ENCODE measurements at regions not wholly inside any gene's neighbourhood (a gene's known extent, or its start where the extent isn't known, plus 50 kb on each side); places are given as distances from the start of the nearest gene placed in this dataset.

GRCh38 chr3:34005886-34006285 lies 207.5 kb downstream of the PDCD6IP start:
- TF ChIP-seq CTCF (conservative IDR thresholded peaks at IDR 0.05), result no peak
- no peaks in the 10 kb centered on the region for H3K36me3 Mint-ChIP-seq
- DNase-seq (ENCODE audit: extremely low spot score, unreplicated experiment), result no peak
- no peaks in the 10 kb centered on the region for H3K9me3 Mint-ChIP-seq
- H3K4me1 Mint-ChIP-seq (ENCODE audit: unreplicated experiment), result peaks cover 12% of the 10 kb centered on the region
- H3K4me3 Mint-ChIP-seq, result no peak overlapping the region
- H3K27ac Mint-ChIP-seq, result no peak overlapping the region
- no peaks in the 10 kb centered on the region for H3K27me3 Mint-ChIP-seq

GRCh38 chr3:34008191-34008590 lies 209.8 kb downstream of the PDCD6IP start:
- no peak for TF ChIP-seq CTCF (conservative IDR thresholded peaks at IDR 0.05)
- H3K4me3 Mint-ChIP-seq, result no peak overlapping the region
- H3K36me3 Mint-ChIP-seq, result no peaks in the 10 kb centered on the region
- peaks cover 16% of the 10 kb centered on the region for H3K4me1 Mint-ChIP-seq (ENCODE audit: unreplicated experiment)
- no peaks in the 10 kb centered on the region for H3K9me3 Mint-ChIP-seq
- H3K27me3 Mint-ChIP-seq, result no peaks in the 10 kb centered on the region
- no peak overlapping the region for H3K27ac Mint-ChIP-seq
- DNase-seq (ENCODE audit: extremely low spot score, unreplicated experiment), result no peak

- no peak for TF ChIP-seq CTCF (conservative IDR thresholded peaks at IDR 0.05)
- DNase-seq (ENCODE audit: extremely low spot score, unreplicated experiment), result no peak
- Mint-ChIP-seq H3K4me3 (no peak overlapping the region), H3K36me3 (no peaks in the 10 kb centered on the region), H3K9me3 (no peaks in the 10 kb centered on the region), H3K4me1 (ENCODE audit: unreplicated experiment) (peaks cover 16% of the 10 kb centered on the region), H3K27me3 (no peaks in the 10 kb centered on the region), H3K27ac (no peak overlapping the region)
These were observed 210.7 kb downstream of the PDCD6IP start for GRCh38 chr3:34008836-34009809.

GRCh38 chr3:34011171-34012101 lies 213.0 kb downstream of the PDCD6IP start:
- Mint-ChIP-seq H3K36me3 (no peaks in the 10 kb centered on the region), H3K4me1 (ENCODE audit: unreplicated experiment) (peaks cover 14% of the 10 kb centered on the region), H3K27ac (no peak overlapping the region), H3K9me3 (no peaks in the 10 kb centered on the region), H3K4me3 (no peak overlapping the region), H3K27me3 (no peaks in the 10 kb centered on the region)
- no peak for DNase-seq (ENCODE audit: extremely low spot score, unreplicated experiment)
- TF ChIP-seq CTCF (conservative IDR thresholded peaks at IDR 0.05), result no peak

- H3K27me3 Mint-ChIP-seq, result no peaks in the 10 kb centered on the region
- H3K9me3 Mint-ChIP-seq, result no peaks in the 10 kb centered on the region
- no peak for DNase-seq (ENCODE audit: extremely low spot score, unreplicated experiment)
- H3K27ac Mint-ChIP-seq, result no peak overlapping the region
- no peaks in the 10 kb centered on the region for H3K36me3 Mint-ChIP-seq
- peaks cover 13% of the 10 kb centered on the region for H3K4me1 Mint-ChIP-seq (ENCODE audit: unreplicated experiment)
- H3K4me3 Mint-ChIP-seq, result no peak overlapping the region
- TF ChIP-seq CTCF (conservative IDR thresholded peaks at IDR 0.05), result no peak
These were observed 213.7 kb downstream of the PDCD6IP start for GRCh38 chr3:34012102-34012461.

Measured in type B pancreatic cell (in vitro differentiated cells).